ENCODE measurements at regions not wholly inside any gene's neighbourhood (a gene's known extent, or its start where the extent isn't known, plus 50 kb on each side); places are given as distances from the start of the nearest gene placed in this dataset.

DNA sequence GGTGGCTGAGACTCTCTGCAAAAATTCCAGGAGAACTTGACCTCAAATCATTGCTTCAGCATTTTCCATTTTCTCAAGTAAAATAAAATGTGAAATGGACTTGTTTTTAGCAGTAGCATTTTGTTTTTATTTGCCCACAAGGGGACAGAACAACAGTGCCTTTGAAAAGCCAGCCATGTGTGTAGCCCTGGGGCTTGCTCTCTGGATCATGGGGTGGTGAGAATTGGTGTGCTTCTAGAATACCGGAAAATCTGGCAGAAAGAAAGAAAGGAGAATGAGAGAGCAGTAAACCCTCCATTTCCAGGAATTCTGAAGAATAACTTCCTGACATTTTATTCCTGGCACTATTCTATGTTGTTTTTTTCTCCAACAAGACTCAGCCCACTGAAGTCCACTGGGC is 254.7 kb upstream of the MOCS1 start:
- no peak for DNase-seq

DNA sequence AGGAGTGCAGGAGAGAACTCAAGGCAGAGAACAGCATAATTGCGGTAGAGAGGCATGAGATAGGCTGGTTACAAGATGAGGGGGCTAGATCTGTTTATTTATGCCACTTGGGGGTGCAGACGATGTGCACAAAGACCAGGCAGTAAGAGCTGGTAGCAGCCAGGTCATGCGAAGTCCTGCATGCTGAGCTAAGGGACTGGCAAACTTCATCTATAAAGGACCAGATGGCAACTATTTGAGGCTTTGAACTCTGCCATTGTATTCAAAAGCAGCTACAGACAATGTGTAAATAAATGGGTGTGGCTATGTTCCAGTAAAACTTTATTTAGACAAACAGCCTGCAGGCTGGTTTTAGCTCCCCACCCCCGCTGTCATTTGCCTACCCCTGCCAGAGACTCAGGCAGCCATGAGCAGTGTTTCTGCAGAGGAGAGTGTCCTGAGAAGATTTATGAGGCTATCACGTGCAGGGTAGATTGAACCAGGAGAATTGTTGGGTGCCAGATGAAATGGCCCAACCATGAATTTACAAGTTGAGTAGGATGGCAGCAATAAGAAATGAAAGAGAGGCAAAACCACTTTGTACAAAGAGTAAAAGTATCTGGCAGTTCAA is 253.4 kb upstream of the MOCS1 start:
- no peak for DNase-seq

DNA sequence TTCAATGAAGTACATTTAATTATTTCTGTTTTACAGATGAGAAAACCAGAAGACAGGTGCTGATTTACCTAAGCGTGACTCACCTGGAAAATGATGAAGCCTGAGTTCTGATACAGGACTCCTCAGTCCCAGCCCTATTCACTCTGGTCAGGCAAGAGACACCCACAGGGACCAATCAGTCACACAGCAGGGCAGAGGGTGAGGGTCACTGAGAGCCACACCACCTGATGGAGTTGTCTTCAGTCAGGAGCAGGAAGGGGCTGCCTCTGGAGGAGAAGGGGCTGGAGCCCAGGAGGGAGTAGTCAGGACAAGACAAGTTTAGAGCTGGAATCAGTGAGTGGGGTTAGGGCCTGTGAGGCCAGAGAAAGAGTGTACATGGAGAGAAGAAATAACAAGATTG is 251.2 kb upstream of the MOCS1 start:
- DNase-seq, result no peak

DNA sequence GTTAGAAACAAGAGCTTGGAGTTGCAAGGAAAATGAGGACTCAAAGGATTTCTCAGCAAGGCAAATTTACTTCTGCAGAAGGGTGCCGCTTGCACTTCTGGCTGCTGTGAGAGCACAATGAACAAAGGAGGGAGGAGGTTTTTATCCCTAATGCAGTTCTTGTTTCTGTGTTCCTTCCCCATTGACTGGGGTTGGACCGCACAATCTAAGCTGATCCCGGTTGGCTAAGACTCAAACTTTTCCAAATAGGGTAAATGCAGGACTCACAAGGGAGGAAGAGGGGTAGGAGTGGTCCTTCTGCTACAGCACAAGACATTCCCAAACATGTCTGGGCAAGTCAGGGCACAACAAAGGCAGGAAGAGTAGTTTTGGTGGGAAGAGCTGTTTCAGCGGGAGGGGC is 249.6 kb upstream of the MOCS1 start:
- no peak for DNase-seq

DNA sequence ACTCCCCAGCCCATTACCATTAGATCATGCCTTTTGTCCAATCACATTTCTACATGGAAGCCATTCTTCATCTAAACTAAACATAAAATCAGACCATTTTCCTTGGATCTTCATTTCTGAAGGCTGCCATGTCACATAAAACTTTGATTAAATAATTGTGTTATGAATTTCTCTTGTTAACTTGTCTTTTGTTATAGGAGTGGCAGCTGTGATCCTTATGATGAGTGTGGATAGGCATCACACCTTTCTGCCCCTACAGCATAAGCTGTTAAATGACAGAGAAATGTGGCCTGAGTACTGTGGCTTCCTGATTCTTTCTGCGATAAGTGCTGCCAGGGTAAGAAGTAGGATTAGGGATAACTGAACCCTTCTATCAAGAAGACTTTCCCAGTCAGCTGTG is 247.1 kb upstream of the MOCS1 start:
- DNase-seq, result no peak

DNA sequence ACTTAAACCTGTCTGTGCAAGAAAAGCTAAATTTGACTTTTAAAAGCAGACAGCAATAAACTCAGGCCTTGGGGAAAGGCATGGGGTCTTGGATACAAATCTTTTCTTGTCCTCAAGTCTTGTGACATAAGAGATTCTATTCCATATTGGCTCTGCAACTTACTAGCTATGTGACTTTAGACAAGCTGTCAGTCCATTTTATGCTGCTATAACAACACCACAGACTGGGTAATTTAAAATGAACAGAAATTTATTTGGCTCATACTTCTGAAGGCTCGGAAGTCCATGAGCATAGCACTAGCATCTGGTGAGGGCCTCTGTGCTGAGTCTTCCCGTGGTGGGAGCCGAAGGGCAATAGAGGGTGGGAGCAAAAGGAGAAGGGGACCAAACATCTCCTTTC is 246.0 kb upstream of the MOCS1 start:
- DNase-seq, result no peak

DNA sequence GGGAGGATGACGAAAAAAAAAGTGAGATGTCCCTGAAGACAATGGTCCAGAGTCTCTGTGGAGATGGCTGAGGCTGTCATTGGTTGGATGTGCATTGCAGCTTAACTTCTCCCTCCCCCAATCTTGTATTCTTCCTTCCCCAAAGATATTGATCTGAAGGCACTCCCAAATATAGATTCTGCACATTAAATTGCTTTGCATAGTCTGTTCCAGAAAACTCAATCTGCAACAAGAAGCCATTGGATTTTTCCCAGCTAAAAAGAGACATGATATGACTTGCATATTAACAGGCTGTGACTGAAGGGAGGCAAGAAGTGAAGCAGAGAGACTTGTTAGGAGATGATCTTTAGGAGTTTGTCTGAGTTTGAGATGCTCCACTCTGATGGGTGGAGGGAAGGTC is 245.2 kb upstream of the MOCS1 start:
- DNase-seq, result no peak

DNA sequence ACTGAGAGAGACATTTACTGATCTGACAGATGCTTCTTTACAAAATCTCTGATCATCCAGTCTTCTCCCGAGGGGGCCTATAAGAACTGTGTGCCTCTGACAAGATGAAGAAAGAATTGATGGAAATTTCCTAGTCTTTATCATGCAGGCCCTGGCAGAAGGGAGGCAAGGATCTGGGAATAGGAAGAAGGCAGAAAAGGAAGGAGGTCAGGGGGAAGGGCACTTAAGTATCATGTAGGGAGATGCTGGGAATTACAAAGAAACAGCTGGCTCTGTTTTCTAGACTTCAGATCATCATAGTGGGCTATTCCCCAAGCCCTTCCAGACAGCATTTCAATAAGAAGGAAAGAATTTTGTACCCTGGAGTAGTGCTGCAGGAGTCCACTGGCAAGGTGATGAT is 243.3 kb upstream of the MOCS1 start:
- no peak for DNase-seq

DNA sequence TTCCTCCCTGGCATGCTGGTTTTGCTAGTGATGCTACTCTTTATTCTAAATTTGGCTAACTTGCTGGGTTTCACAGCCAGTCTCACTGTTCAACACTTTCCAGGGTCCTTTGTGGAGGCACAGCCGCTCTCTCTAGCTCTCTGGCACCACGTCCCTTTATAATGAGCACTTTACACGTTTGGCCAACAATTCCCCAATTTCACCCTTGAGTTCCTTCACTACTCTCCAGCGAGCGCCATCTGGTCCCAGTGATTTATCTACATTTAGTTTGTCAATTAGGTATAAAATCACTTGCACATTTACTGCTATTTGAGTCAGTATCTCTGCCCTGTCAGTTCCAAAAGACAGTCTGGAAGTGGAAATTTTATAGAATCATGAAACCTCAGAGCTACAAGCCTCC is 241.9 kb upstream of the MOCS1 start:
- no peak for DNase-seq

DNA sequence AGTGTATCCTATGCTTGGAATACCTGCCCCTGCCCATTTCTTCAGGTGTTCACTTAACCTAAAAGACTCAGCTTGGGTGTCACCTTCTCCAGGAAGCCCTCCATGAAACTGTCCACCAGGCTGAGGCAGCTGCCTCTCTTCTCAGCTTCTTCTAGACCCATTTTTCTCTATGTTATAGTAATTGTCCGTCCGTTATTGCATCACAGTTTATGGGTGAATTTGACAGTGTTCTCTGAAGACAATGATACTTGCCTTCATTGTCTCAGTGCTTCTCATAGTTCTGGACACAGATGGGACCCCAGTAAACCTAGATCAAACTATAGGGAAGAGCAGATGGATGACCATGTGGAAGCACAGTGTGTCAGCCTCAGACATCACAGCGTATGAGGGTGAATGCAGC is 238.0 kb upstream of the MOCS1 start:
- DNase-seq, result no peak

DNA sequence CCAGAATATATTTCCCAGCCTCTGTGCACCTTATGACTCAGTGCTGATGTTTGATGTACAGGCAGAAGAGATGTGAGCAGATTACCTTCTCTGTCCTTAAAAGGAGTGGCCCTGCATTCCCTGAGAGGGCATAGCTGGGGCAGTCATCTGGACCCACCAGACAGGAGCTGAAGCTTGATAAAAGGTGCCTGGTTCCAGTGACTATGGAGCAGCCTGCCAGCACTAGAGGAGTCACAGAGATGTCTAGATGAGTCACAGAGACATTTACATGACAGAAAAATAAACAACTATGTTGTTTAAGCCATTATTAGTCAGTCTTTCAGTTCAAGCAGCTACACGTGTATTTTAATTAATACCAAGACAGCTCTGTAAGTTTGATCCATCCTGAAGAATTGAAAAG is 237.1 kb upstream of the MOCS1 start:
- DNase-seq, result no peak

DNA sequence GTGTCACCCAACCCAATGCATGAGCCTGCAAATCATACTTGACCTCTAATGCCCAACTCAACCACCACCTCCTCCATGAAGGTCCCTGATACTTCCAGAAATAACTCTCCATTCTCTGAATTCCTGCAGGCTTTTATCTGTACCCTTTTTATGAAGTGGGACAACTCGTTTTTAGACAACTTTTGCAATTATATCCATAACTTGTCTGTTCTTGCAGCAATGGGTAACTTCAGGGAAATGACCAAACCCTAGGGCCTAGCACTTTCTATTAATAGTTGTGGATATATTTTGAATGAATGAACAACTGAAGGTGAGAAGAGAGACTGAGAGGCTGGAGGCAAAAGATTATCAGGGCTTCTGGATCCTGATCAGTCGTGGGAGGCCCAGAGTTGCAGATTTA is 236.6 kb upstream of the MOCS1 start:
- no peak for DNase-seq

DNA sequence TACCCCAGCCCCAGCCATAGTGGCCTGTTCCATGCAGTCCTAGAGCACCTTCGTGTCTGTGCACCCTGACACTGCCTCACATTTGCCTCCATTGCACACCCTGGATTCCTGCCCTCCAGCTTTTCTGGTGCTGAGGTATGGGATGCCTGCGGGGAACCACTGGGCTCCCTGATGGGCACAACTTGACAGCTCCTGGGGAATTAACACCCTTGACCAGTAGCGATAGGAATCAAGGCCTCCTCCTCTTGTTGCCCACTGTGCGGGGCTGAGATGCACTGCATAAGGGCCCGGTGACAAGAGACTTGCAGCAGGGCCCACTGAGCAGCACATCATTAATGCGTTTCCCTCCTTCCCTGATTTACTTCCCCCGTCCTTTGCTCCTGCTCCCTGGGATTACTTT is 235.6 kb upstream of the MOCS1 start:
- no peak for DNase-seq

DNA sequence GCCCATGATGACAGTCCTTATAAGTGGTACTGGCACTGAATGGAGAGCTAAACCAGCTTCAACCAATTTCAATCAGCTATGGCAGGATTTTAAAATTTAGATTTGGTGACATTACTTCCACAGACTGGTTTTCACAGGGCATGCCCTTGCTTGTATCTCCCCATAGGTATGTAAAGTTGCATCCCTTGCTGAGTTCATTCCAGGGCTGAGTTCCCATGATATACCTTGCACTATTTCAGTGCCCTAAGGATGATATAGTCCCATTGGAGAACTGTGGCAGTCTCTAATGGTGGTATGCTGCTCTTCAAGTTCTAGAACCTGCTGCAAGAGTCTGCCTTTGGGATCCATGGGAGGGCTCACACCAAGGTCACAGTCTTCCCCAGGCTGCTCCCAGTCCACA is 232.7 kb upstream of the MOCS1 start:
- DNase-seq, result no peak

DNA sequence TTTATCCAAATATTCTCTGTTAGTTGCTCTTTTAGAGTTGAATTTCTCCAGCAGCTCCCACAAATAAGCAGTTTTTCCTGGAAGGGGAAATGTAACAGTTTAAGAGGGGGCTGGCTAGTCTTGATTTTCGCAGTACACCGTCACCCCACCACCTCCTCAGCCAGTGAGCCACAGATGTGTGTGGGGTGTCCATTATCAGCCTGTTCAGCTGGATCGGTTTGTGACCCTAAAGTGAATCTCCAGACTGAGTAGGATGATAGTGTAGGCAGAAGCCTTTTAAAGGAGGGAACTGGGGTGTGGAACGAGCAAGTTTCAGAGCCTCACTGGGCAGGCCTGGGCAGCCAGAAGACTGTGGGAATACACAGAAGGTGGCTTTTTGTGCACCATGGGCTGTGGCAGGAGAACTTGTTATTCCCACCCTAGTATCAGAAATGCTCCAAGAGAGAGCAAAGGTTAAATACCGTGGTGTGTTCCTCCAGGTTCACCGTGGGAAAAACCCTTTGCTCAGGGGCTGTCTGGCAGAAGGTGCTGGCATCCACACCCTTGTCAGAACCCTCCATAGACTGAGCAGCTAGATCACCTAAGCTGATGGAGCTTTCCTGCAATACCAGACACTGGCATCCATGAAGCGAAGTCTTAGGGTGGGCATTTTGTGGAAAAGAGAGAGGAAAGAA is 230.9 kb upstream of the MOCS1 start:
- DNase-seq, result no peak

DNA sequence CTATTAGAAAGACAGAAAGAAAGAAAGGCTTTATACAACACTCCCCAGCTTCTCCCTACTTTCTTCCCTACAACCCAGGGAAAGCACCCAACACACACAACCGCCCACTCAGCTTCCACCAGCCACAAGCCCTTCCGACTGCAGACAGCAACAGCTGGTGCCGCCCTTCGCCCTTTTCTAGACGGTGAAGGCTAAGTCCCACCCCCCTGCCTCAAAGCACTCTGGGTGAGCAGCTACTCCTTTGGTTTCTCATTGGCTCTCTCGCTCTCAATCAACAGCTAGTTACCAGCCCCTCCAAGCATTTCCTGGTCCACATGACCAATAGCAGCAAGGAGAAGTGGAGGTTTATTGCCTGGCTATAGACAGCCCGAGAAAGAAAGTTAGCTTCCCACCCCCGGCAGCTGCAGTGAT is 230.1 kb upstream of the MOCS1 start:
- no peak for DNase-seq

DNA sequence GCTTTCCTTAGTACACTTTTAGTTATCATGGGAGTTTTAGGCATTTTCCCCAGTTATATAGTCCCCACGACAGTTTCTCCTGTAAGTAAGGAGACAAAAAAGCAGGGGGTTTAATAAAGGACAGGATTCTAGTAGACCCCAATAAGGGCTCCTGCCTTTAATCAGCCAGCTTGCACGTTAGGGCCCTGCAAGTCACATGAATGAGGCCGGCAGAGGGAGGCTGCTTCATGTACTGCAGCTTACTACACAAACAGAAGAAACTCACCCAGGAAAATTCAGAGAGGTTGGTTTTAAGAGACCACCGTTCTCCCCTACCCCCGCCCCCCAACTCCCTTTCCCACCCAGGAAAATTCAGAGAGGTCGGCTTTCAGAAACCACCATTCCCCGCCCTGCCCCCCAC is 229.7 kb upstream of the MOCS1 start:
- DNase-seq, result no peak

DNA sequence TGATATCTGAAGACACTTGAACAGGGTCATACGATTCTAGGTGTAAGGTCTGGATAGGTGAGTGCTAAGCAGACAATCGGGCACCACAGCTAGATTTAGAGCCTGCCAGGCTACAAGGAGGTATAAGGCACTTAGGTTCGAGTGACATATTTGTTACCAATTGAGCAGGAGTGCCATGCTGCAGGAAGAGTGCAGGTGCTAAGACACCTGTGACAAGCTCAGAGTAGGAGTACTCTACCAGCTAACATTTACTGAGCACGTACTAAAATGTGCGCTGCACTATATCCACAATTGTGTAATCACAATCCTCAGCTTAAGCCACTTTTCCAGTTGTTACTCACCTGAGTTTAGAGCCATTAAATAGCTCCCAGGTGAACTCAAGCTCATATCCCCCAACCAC is 227.8 kb upstream of the MOCS1 start:
- no peak for DNase-seq

DNA sequence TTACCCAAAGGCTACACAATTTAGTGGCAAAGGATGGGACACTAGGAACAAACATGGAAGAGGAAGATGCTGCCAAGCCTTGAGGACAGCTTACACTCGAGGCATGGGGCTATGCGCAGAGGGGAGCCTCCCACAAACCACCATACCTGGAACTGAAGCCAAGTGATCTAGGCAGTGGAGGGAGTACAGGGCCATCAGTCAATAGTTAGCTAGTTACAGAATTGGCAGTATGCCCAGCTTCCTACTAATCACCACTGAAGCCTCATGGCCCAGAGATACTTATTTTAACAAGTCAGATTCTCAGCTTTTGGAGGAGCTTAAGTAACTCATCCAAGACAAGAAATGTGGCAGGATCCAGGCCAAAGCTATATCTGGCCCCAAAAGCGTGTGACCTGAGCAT is 226.6 kb upstream of the MOCS1 start:
- no peak for DNase-seq

DNA sequence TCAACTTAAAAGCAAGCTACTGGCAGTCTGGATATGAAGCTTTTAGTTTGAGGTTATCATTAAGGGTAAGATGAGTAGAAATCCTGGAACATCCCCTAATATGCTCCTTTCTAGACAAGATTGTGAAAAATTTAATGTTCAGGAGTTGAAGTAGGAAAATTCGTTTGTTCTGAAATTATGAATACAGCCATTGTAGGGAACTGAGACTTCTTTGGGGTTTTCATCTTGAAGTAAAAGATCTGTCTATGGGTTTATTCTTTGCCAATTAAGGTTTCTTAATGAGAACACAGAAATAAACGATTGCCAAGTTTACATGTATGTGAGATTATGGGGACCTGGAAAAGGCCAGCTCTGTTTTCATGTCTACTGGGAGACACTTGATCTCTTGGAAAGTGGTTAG is 225.6 kb upstream of the MOCS1 start:
- no peak for DNase-seq

DNA sequence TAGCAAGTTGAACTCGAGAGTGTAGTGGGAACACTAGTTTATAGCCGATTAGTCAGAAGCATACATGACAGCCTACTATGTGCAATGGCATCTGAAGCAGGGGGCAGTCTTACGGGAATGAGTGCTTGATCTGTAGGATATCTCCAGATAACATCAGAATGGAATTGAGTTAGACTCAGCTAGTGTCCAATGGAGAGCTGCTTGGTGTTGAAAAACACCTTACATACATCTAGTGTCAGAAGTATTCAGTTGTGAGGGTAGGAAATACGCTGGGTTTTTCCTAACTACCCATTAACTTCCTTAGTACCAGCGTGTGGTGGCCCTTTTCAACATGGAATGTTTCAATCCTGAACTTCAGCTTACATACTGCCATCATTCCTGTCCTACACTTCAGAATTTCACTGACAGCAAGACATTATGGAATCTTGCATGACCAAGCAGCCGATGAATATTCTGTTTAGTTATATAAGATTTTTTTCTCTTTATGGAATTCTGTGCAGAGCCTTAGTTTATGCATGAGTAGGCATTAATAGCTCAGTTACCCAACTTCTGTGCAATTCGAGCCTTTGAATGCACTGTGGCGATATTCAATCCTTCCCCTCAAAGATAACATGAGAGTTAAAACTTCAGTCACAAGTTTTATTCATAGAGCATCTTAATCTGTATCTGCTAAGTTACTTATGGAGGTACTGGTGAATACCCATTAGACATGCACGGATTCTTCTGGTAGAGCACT is 218.6 kb upstream of the MOCS1 start:
- no peak for DNase-seq

DNA sequence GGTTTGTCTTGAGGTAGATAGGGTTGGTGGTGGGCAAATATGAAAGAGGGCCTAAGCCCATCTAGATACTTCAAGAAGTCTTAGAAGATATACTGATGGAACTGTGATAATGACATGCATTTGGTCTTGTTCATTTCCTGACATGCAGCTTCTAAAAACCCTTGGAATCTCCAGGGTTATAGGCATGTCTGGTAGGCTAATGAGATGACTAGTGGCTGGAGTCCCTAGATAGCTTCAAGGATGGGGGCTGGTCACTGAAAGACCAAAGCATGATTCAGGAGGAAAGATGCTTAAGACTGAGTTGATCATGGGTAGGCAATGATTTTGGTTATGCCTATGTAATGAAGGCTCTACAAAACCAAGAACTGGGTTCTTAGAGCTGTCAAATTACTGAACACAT is 217.9 kb upstream of the MOCS1 start:
- DNase-seq, result no peak

DNA sequence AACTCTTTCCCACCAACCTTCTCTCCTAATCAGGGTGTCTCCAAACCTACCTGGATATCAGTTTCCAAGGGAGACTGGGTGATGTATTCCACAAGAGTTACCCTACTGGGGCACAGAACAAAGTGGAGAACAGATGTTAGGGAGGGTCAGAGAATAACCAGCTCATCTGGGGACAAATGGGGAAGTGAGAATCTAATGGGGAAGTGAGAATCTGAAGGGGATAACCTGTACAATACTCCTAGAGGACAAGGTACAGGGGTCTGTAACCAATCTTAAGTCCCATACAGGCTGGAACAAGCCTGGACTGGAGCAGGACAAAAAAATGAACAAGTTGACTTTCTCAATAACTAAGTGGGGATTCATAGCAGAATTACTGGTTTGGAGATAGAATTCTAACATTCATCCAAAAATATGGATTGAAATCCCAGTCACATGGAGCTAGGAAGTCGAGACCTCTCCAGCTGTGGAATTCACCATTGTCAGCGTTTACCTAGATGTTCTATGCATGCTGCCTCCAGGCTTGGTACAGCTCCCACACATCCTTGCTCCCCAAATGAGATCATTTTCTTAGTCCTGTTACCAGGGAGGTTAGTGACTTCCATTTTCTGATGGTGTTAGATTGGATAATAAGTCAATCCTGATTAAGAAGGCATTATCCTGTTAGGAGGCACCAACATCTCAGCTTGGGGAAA is 214.8 kb upstream of the MOCS1 start:
- DNase-seq, result no peak

DNA sequence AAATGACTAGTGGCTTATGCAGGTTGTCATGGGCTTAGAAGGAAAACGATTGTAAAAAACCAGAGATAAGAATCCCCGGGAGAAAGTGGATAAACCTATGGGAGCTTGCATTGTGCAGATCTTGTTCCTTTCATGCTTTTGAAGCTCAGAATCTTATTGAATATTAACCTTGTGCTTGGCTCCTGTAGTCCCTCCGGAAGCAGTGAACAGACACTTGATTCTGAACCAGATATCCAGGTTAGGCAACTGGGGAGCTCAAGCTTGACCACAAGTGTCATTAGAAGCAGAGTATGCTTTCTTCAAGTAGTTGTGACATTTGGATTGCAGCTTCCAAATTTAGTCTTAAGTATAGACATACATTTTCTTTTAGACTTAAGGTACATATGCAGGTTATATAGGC is 212.6 kb upstream of the MOCS1 start:
- DNase-seq, result no peak
